Thoracic aorta (tissue), 2 donors: ENCODE measurements at regions not wholly inside any gene's neighbourhood (a gene's known extent, or its start where the extent isn't known, plus 50 kb on each side); places are given as distances from the start of the nearest gene placed in this dataset.

ENCODE experiments used
- ATAC-seq: fragments of 150-250 bp; one replicate; pipeline ENCODE4 v1.8.0; 2017; ENCODE audit warnings: low read depth; ENCODE audit not compliant: insufficient number of reproducible peaks, low FRiP score
- DNase-seq: peaks from one replicate; pipeline ENCODE4 v3.0.0-alpha.2; 2020; ENCODE audit warnings: low spot score
- H3K27ac ChIP-seq, 2 donors: fragments of 200-600 bp; sonication (generic); 1 replicate in 1 of 2; 2 replicates in 1 of 2; pipeline ENCODE4 v1.5.1; 2016; ENCODE audit warnings: mild to moderate bottlenecking in 2 of 2, moderate library complexity in 2 of 2
- H3K27me3 ChIP-seq: fragments of 200-600 bp; sonication (generic); replicated peaks from 2 replicates; pipeline ENCODE4 v1.6.0; 2016; ENCODE audit warnings: mild to moderate bottlenecking; ENCODE audit not compliant: insufficient read depth
- H3K36me3 ChIP-seq: fragments of 200-600 bp; sonication (generic); one replicate; pipeline ENCODE4 v1.5.1; 2016
- H3K4me1 ChIP-seq, 2 donors: fragments of 200-600 bp; sonication (generic); 1 replicate in 1 of 2; 2 replicates in 1 of 2; pipeline versions ENCODE4 v1.5.1 to v1.6.0; 2016; ENCODE audit warnings: low read depth in 2 of 2, mild to moderate bottlenecking in 1 of 2; ENCODE audit not compliant: control insufficient read depth in 1 of 2
- H3K4me3 ChIP-seq: fragments of 200-600 bp; sonication (generic); 2 replicates; pipeline ENCODE4 v1.5.1; 2016; ENCODE audit warnings: mild to moderate bottlenecking
- H3K9me3 ChIP-seq: fragments of 200-600 bp; sonication (generic); 2 replicates; pipeline ENCODE4 v1.5.1; 2016
- TF ChIP-seq, protein P1 (sequence below): fragments of 200-600 bp; sonication (generic); IDR thresholded peaks from one replicate; pipeline ENCODE4 v1.5.1; 2019; ENCODE audit warnings: antibody characterized with exemption

DNA sequence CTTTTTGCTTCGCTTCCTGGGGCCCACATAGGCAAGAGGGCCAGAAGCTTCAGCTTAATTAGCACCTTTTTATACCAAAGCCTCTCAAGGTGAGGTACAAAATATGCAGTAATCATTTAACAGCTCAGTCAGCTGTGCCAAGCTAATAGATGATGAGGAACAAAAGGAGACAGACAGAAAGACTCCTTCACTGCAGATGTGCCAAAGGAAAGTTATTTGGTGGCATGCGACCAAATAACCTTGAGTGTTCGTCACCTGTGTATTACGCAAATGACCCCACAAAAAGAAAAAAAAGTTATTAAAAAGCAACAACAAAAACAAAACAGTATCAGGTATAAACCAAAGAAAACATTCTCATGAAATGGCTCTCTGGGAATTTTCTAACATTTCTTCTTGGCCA is 325.8 kb upstream of the IGF1R start:
- ATAC-seq (no peak), DNase-seq (no peak)
- Histone ChIP-seq H3K4me1 (no peaks in the 10 kb centered on the region), H3K4me3 (no peak overlapping the region), H3K36me3 (no peaks in the 10 kb centered on the region), H3K27ac (no peak overlapping the region), H3K27me3 (no peaks in the 10 kb centered on the region), H3K9me3 (no peaks in the 10 kb centered on the region)
- TF ChIP-seq, protein P1, sequence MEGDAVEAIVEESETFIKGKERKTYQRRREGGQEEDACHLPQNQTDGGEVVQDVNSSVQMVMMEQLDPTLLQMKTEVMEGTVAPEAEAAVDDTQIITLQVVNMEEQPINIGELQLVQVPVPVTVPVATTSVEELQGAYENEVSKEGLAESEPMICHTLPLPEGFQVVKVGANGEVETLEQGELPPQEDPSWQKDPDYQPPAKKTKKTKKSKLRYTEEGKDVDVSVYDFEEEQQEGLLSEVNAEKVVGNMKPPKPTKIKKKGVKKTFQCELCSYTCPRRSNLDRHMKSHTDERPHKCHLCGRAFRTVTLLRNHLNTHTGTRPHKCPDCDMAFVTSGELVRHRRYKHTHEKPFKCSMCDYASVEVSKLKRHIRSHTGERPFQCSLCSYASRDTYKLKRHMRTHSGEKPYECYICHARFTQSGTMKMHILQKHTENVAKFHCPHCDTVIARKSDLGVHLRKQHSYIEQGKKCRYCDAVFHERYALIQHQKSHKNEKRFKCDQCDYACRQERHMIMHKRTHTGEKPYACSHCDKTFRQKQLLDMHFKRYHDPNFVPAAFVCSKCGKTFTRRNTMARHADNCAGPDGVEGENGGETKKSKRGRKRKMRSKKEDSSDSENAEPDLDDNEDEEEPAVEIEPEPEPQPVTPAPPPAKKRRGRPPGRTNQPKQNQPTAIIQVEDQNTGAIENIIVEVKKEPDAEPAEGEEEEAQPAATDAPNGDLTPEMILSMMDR: no peak

DNA sequence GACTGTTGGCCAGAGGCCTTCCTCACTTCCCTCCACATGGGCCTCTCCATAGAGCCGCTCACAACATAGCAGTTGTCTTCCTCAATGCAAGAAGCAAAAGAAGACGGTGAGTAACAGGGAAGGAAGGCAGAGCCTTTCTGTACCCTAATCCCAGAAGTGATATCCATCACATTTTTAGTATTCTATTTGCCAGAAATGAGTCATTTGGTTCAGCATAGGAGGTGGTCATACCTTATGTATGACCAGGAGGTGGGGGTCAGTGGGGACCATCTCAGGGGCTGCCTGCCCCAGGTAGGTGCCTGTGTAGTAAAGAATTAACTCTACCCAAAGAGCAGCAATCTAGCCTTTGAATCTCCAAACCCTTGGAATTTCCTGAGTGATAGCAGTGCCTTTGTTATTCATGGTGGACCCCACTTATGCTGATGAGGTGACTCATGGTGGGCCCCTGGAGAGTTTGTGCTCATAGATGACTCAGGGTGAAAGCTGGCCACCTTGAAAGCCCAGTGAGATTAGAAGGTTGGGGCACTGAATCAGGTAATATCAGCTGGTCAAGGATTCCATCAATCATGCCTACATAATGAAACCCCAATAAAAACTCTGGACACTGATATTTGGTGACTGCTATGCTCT is 323.9 kb upstream of the IGF1R start:
- Histone ChIP-seq H3K27ac (no peak overlapping the region), H3K4me1 (no peaks in the 10 kb centered on the region), H3K27me3 (no peaks in the 10 kb centered on the region), H3K36me3 (no peaks in the 10 kb centered on the region), H3K4me3 (no peak overlapping the region), H3K9me3 (no peaks in the 10 kb centered on the region)
- no peak for DNase-seq
- TF ChIP-seq, protein P1: no peak
- no peak for ATAC-seq

DNA sequence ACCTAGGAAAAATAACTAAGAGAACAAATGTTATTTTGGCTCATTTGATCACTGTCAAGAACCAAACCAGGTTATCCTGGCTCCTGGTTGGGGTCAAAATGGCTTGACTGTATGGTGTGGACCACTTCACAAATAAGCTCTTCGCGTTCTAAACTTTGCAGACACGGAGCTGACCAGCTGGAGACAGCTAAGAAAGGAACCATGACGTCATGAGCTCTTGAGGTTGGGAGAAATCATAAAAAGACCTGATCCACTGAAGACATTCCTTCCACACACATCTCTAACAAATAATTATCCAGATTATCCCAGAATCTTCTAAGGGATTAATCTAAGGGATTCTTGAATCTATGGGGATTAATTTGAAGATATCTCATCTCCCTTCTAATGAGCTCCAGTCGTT is 321.5 kb upstream of the IGF1R start:
- Histone ChIP-seq H3K27me3 (no peaks in the 10 kb centered on the region), H3K9me3 (no peaks in the 10 kb centered on the region), H3K27ac (no peak overlapping the region), H3K4me3 (no peak overlapping the region), H3K36me3 (no peaks in the 10 kb centered on the region), H3K4me1 (no peaks in the 10 kb centered on the region)
- ATAC-seq: no peak
- TF ChIP-seq, protein P1: no peak
- DNase-seq: no peak

DNA sequence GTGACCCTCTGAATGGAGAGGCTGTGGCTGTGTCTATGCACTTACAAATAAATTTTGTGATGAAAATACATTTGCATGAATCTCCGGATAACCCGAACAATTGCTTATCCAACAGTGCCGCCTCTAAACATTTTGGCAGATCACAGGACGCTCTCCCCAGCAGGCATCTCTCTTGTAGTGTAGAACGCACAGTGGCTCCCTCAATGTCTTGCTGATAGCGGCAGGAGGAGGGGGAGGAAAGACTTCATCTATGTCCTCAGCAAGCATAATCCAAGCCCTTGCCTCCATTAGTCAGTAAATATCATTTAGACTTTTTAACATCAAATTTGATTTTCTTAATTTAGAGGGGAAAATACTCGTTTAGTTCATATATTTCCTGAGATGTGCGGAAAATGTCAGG is 318.1 kb upstream of the IGF1R start:
- H3K36me3 ChIP-seq: no peaks in the 10 kb centered on the region
- no peak overlapping the region for H3K4me3 ChIP-seq
- H3K9me3 ChIP-seq: no peaks in the 10 kb centered on the region
- no peaks in the 10 kb centered on the region for H3K27me3 ChIP-seq
- no peak for DNase-seq
- TF ChIP-seq, protein P1: no peak
- H3K27ac ChIP-seq: no peak overlapping the region
- ATAC-seq: no peak
- H3K4me1 ChIP-seq: no peaks in the 10 kb centered on the region

DNA sequence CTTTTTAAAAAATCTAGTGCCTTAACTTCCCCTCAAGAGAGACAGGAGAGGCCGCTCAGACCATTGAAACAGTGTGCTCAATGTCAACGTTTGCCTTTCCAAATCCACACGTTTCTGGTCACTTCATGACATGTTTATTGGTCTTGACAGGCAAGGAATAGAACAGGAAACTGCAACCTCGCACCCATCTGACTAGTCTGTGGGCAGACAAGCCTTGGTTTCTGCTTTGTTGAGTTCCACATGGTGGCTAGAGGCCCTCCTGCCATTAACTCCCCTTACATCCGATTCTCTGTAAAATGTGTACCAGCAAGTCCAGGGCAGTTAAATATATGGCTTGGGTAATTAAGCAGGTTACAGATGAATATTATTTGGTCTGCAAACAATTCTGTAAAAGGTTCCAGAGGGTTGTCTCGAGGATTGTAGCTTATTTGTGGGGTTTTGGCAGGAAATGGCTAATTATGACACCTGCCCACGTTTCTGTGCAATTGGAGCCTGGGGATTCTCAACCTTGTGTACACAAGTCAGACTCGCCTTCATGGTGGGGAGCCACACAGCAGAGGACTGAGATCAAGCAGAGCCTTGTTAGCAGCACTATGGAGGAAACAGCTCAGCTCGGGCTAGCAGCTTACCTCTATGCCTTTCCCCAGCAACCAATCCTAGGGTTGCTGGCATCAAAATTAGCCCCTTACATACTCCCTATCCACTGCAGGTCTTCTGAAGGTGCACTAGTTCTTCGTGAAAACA is 317.5 kb upstream of the IGF1R start:
- TF ChIP-seq, protein P1: no peak
- Histone ChIP-seq H3K27me3 (no peaks in the 10 kb centered on the region), H3K36me3 (no peaks in the 10 kb centered on the region), H3K4me3 (no peak overlapping the region), H3K27ac (no peak overlapping the region), H3K4me1 (no peaks in the 10 kb centered on the region), H3K9me3 (no peaks in the 10 kb centered on the region)
- DNase-seq (no peak), ATAC-seq (no peak)
